Gastrocnemius medialis (tissue), 4 donors: ENCODE measurements at regions not wholly inside any gene's neighbourhood (a gene's known extent, or its start where the extent isn't known, plus 50 kb on each side); places are given as distances from the start of the nearest gene placed in this dataset.

Experiments
- CTCF ChIP-seq, 5 experiments: fragments of 450-650 bp in 3 of 5; fragments of 200-600 bp in 2 of 5; sonication (generic) in 2 of 5; IDR thresholded peaks in 4 of 5; conservative IDR thresholded peaks in 1 of 5; 1 replicate in 4 of 5; 2 replicates in 1 of 5; pipeline ENCODE4 v1.5.1; 2016 to 2019; ENCODE audit warnings: antibody characterized with exemption in 5 of 5, mild to moderate bottlenecking in 3 of 5, moderate library complexity in 3 of 5
- POLR2A ChIP-seq, 2 donors: fragments of 450-650 bp; IDR thresholded peaks; one replicate each; pipeline ENCODE4 v1.6.1; 2017; ENCODE audit warnings: antibody characterized with exemption in 2 of 2, mild to moderate bottlenecking in 2 of 2, moderate library complexity in 2 of 2

- TF ChIP-seq POLR2A (IDR thresholded peaks at IDR 0.05) = no peak
- TF ChIP-seq CTCF (IDR thresholded peaks at IDR 0.05 in 4 of 5, conservative IDR thresholded peaks at IDR 0.05 in 1 of 5) = no peak
Observed at GRCh38 chr5:23353286-23353685, 154.1 kb upstream of the PRDM9 start.
